Heart left ventricle (tissue), 16 donors: ENCODE measurements at regions not wholly inside any gene's neighbourhood (a gene's known extent, or its start where the extent isn't known, plus 50 kb on each side); places are given as distances from the start of the nearest gene placed in this dataset.

Source experiments
- ATAC-seq, 4 donors: fragments of 200-7000 bp; cut with Tn5 transposase; one replicate each; pipeline ENCODE4 v1.9.1; 2020 to 2022; ENCODE audit warnings: moderate library complexity in 4 of 4, mild to moderate bottlenecking in 3 of 4, moderate number of reproducible peaks in 1 of 4
- DNase-seq, 5 donors: peaks; one replicate each; pipeline ENCODE4 v3.0.0-alpha.2; 2020
- H3K27ac ChIP-seq, 12 donors: fragments of 200-600 bp; sonication (generic) in 4 of 12; one replicate each; pipeline versions ENCODE4 v1.5.0 to v1.8.0; 2016 to 2022; ENCODE audit warnings: mild to moderate bottlenecking in 2 of 12
- H3K27me3 ChIP-seq, 9 donors: fragments of 200-600 bp; sonication (generic) in 2 of 9; one replicate each; pipeline versions ENCODE4 v1.5.1 to v1.8.0; 2016 to 2022; ENCODE audit warnings: mild to moderate bottlenecking in 3 of 9
- H3K36me3 ChIP-seq, 9 donors: fragments of 200-600 bp; sonication (generic) in 2 of 9; one replicate each; pipeline versions ENCODE4 v1.5.0 to v1.8.0; 2018 to 2022; ENCODE audit warnings: mild to moderate bottlenecking in 2 of 9
- H3K4me1 ChIP-seq, 12 donors: fragments of 200-600 bp; sonication (generic) in 4 of 12; one replicate each; pipeline versions ENCODE4 v1.5.0 to v1.8.0; 2016 to 2022; ENCODE audit warnings: mild to moderate bottlenecking in 3 of 12
- H3K4me3 ChIP-seq, 12 donors: fragments of 200-600 bp; sonication (generic) in 4 of 12; one replicate each; pipeline versions ENCODE4 v1.5.0 to v1.8.0; 2017 to 2022; ENCODE audit warnings: mild to moderate bottlenecking in 9 of 12, moderate library complexity in 4 of 12
- H3K9me3 ChIP-seq, 12 donors: fragments of 200-600 bp; sonication (generic) in 4 of 12; one replicate each; pipeline versions ENCODE4 v1.5.0 to v1.8.0; 2016 to 2022; ENCODE audit warnings: mild to moderate bottlenecking in 1 of 12
- POLR2A ChIP-seq, 2 donors: fragments of 450-650 bp; IDR thresholded peaks; one replicate each; pipeline ENCODE4 v1.6.1; 2017; ENCODE audit warnings: antibody characterized with exemption in 2 of 2, mild to moderate bottlenecking in 2 of 2, moderate library complexity in 2 of 2
- WGBS, 4 donors: extraction: QIAGEN DNeasy Blood & Tissue Kit in 2 of 4; methylation state at CpG; one replicate each; pipeline versions ENCODE4 v1.1.5 to v1.1.7; 2013 to 2018; 5-methylcytosine and 5-hydroxymethylcytosine counted together
- intact Hi-C, 10 donors: fragments of 100-400 bp; cut with DNase I; formaldehyde crosslinking; loops; one replicate each; pipeline versions ENCODE4 v1.11.1 to v1.14.2; 2022
- TF ChIP-seq, protein P1 (sequence below), 12 donors: fragments of 200-600 bp; sonication (generic) in 4 of 12; IDR thresholded peaks; one replicate each; pipeline versions ENCODE4 v1.5.0 to v1.8.0; 2018 to 2022; ENCODE audit warnings: antibody characterized with exemption in 12 of 12, mild to moderate bottlenecking in 5 of 12
- donor health status: ischemic (EF 13 %, LVEDD 7.1; RV severe dilation, severe dysfunction).
- donor health status: healthy with polysubstance abuse.
- donor health status: DM: no; HTN: yes; CAD: no.
- donor health status: DM: no; HTN: no; CAD: no.
- donor health status: ischemic (EF 25% LVEDD 6.9; RV normal size, moderate dysfunction).
- donor health status: ischemic (EF 25% LVEDD 5.7; RV mildly dilated, moderate dysfunction).
- donor health status: healthy.
- donor health status: DM: yes; HTN: yes; CAD: no.
- donor health status: ischemic (EF 35%, LVEDD 5.7; RV mildly dilated, moderate dysfunction).
- donor health status: nonischemic (EF 11% LVEDD 7.7; RV severe dilation, severe dysfunction).
- donor health status: DM: yes; HTN: yes; CAD: no.
- donor health status: PGD.
- donor health status: ischemic (EF 29% LVEDD 5.4; RV normal size, mild dysfunction).
- donor health status: nonischemic (EF 23%, LVEDD 6.1; RV moderate dilation, normal function).

DNA sequence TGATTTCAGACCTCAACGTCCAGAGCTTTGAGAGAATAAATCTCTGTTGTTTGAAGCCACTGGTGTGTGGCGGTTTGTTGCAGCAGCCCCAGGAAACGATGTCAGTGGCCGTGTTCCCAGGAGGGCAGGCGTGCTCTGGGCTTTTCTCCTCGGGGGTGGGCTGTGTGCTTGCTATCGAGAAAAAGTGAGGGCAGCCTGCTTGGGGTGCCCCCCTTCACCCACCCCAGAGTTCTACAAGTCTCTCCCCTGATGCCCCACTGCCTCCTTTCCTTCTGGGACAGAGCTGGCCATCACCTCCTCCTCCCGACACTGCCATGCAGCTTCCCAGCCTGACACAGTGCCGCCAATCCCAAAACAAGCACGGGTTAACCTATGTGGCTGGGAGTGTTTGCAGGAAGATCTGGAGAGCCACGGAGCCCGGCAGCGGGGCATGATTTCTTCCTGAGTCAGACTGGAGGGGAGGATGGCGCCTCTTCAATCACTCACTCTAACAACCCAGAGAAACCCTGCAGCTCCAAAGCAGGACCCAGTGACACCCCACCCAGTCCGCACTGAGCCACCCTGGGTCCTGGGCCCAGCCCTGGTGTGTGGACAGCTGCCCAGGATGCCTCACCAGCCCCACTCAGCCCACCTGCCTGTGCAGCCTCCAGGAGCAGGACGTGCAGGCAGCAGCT, 213.7 kb upstream of the RAB6C start:
- Histone ChIP-seq H3K4me1 (no peaks in the 10 kb centered on the region), H3K27me3 (peaks cover 0 to 9% (median 0%) of the 10 kb centered on the region in 9 donors), H3K4me3 (no peak overlapping the region), H3K9me3 (no peaks in the 10 kb centered on the region), H3K36me3 (no peaks in the 10 kb centered on the region), H3K27ac (no peak overlapping the region)
- 39 to 56% (median 53%) methylated on average over 15 to 16 of the region's 16 CpGs for WGBS, 4 donors
- TF ChIP-seq POLR2A (IDR thresholded peaks at IDR 0.05): no peak
- TF ChIP-seq, protein P1, sequence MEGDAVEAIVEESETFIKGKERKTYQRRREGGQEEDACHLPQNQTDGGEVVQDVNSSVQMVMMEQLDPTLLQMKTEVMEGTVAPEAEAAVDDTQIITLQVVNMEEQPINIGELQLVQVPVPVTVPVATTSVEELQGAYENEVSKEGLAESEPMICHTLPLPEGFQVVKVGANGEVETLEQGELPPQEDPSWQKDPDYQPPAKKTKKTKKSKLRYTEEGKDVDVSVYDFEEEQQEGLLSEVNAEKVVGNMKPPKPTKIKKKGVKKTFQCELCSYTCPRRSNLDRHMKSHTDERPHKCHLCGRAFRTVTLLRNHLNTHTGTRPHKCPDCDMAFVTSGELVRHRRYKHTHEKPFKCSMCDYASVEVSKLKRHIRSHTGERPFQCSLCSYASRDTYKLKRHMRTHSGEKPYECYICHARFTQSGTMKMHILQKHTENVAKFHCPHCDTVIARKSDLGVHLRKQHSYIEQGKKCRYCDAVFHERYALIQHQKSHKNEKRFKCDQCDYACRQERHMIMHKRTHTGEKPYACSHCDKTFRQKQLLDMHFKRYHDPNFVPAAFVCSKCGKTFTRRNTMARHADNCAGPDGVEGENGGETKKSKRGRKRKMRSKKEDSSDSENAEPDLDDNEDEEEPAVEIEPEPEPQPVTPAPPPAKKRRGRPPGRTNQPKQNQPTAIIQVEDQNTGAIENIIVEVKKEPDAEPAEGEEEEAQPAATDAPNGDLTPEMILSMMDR (IDR thresholded peaks at IDR 0.05): no peak
- no peak for ATAC-seq
- intact Hi-C loops: no loop called here
- DNase-seq: no peak

DNA sequence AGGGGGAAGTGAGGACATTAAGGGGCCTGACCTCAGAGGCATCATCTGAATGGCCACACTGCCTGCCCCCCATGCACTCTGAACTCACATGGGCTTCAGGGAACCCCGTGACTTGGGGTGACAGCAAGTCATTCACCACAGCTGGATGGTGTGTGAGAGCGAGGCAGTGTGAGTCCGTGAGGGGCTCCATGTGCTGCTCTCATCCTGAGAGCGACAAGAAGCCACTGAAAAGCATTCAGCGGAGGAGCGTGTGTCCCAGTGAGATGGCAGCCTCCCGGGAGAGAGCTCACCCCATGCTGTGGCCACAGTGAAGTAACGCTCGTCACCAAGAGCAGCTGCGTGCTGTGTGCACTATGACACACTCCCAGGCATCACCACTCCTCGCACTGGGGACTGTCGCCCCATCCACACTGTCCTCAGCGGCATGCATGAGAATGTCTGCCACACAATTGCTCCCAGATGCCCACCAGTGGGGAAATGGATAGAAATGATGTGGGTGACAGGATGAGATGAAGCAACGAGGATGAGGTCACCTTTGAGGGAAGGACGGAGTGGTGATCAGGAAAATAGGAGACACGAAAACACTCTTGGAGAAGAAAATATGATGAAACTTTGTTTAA, 213.0 kb upstream of the RAB6C start:
- Histone ChIP-seq H3K4me3 (no peak overlapping the region), H3K27me3 (peaks cover 0 to 9% (median 0%) of the 10 kb centered on the region in 9 donors), H3K36me3 (no peaks in the 10 kb centered on the region), H3K27ac (no peak overlapping the region), H3K4me1 (no peaks in the 10 kb centered on the region), H3K9me3 (no peaks in the 10 kb centered on the region)
- TF ChIP-seq POLR2A (IDR thresholded peaks at IDR 0.05): no peak
- TF ChIP-seq, protein P1 (IDR thresholded peaks at IDR 0.05): no peak
- DNase-seq (no peak), ATAC-seq (no peak)
- 80 to 86% (median 83%) methylated on average over 14 to 16 of the region's 16 CpGs for WGBS, 4 donors
- intact Hi-C loops: no loop called here

DNA sequence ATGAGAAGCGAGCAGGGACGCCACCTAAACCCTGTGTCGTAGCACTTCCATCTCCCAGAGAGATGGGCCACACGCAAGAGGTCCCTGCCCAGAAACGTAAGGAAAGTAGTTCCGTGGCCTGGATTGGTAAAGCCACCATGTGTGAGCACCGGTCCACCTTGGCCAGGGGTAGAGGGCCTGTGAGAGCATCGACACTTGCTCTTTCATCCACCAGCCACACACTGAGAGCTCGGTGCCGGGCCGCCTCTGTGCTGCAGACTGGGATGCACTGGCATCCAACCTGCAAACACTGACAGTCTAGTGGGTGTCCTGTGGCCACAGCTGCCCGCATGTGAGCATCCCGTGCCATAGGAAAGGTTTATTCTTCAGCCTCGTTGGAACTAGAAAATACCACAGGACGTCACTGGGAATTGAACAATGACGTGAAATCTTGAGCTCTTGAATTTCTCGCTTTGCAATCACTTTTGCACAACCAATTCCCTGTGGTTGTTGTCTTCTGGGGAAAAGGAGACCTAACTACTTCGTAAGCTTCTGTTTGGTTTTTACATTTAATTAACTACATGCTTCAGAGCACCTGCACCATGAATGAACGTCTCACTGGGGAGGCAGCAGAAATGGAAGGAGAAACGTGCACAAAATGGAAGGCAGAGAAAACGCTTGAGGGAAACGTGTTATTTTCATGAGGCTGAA, 212.0 kb upstream of the RAB6C start:
- ATAC-seq (no peak), DNase-seq (no peak)
- Histone ChIP-seq H3K27ac (no peak overlapping the region), H3K4me1 (no peaks in the 10 kb centered on the region), H3K27me3 (peaks cover 0 to 9% (median 0%) of the 10 kb centered on the region in 9 donors), H3K36me3 (no peaks in the 10 kb centered on the region), H3K9me3 (peaks cover 0 to 4% (median 0%) of the 10 kb centered on the region in 12 donors), H3K4me3 (no peak overlapping the region)
- 83 to 85% (median 84%) methylated on average over 21 to 22 of the region's 22 CpGs for WGBS, 4 donors
- intact Hi-C loops: no loop called here
- TF ChIP-seq, protein P1 (IDR thresholded peaks at IDR 0.05): no peak
- no peak for TF ChIP-seq POLR2A (IDR thresholded peaks at IDR 0.05)

DNA sequence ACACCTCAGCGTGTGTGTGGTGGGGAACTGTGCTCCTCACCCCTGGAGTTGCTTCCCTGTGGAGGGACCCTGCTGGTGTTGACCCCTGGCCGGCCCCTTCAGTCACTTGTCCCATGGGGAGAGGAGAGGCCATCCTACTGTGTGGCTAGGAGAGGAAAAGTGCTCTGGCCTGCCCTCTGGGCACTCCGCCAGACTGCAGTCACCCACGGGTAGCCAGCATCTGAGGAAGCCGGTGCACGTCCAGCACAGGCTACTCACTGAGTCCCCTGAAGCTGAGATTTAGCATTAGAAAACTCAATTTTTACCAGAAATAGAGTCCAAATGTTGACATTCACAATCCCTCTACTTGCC, 211.5 kb upstream of the RAB6C start:
- peaks cover 0 to 9% (median 0%) of the 10 kb centered on the region in 9 donors for H3K27me3 ChIP-seq
- 40 to 55% (median 42%) methylated on average over 6 of the region's 6 CpGs for WGBS, 4 donors
- no peaks in the 10 kb centered on the region for H3K4me1 ChIP-seq
- H3K36me3 ChIP-seq: no peaks in the 10 kb centered on the region
- TF ChIP-seq, protein P1 (IDR thresholded peaks at IDR 0.05): no peak
- TF ChIP-seq POLR2A (IDR thresholded peaks at IDR 0.05): no peak
- no peak overlapping the region for H3K27ac ChIP-seq
- H3K4me3 ChIP-seq: no peak overlapping the region
- intact Hi-C loops: no loop called here
- peaks cover 0 to 4% (median 0%) of the 10 kb centered on the region in 12 donors for H3K9me3 ChIP-seq
- DNase-seq: no peak
- ATAC-seq: no peak
